H9 (cell line): ENCODE measurements at regions not wholly inside any gene's neighbourhood (a gene's known extent, or its start where the extent isn't known, plus 50 kb on each side); places are given as distances from the start of the nearest gene placed in this dataset.

Experiments
- DNase-seq: peaks from one replicate; pipeline ENCODE4 v3.0.0-alpha.2; 2017
- H2AFZ ChIP-seq: one replicate; pipeline ENCODE4 v1.6.1; 2013; ENCODE audit warnings: mild to moderate bottlenecking, low read length, control low read depth, moderate library complexity
- H2AK5ac ChIP-seq: 2 replicates; pipeline ENCODE4 v1.6.1; 2013; ENCODE audit warnings: low read length, control low read depth, mixed read lengths; ENCODE audit not compliant: insufficient read length
- H2BK120ac ChIP-seq: one replicate; pipeline ENCODE4 v1.6.1; 2013; ENCODE audit warnings: low read depth, mild to moderate bottlenecking, low read length, control low read depth, inconsistent platforms; ENCODE audit not compliant: poor library complexity, severe bottlenecking
- H2BK12ac ChIP-seq: 2 replicates; pipeline ENCODE4 v1.6.1; 2013; ENCODE audit warnings: low read length, control low read depth, mixed read lengths, low read depth; ENCODE audit not compliant: insufficient read length
- H2BK15ac ChIP-seq: 2 replicates; pipeline ENCODE4 v1.6.1; 2013; ENCODE audit warnings: low read depth, low read length, control low read depth
- H2BK20ac ChIP-seq: one replicate; pipeline ENCODE4 v1.6.1; 2013; ENCODE audit warnings: low read depth, mild to moderate bottlenecking, low read length, control low read depth, inconsistent platforms; ENCODE audit not compliant: poor library complexity, severe bottlenecking
- H2BK5ac ChIP-seq: 2 replicates; pipeline ENCODE4 v1.6.1; 2013; ENCODE audit warnings: low read length, control low read depth, mixed read lengths; ENCODE audit not compliant: insufficient read length
- H3K14ac ChIP-seq: 2 replicates; pipeline ENCODE4 v1.6.1; 2013; ENCODE audit warnings: low read length, control low read depth; ENCODE audit not compliant: insufficient read depth
- H3K18ac ChIP-seq: 2 replicates; pipeline ENCODE4 v1.6.1; 2013; ENCODE audit warnings: low read depth, mild to moderate bottlenecking, mixed read lengths, low read length, control low read depth; ENCODE audit not compliant: insufficient read length
- H3K23ac ChIP-seq: 2 replicates; pipeline ENCODE4 v1.6.1; 2013; ENCODE audit warnings: low read length, control low read depth, mixed read lengths, low read depth; ENCODE audit not compliant: insufficient read length
- H3K23me2 ChIP-seq: 2 replicates; pipeline ENCODE4 v1.6.1; 2013; ENCODE audit warnings: low read depth, mild to moderate bottlenecking, mixed read lengths, low read length, control low read depth; ENCODE audit not compliant: insufficient read length, poor library complexity, severe bottlenecking
- H3K27ac ChIP-seq: 2 replicates; pipeline ENCODE4 v1.5.1; 2013; ENCODE audit warnings: low read length, control low read depth, mixed read lengths, low read depth; ENCODE audit not compliant: insufficient read length
- H3K27me3 ChIP-seq: 2 replicates; pipeline ENCODE4 v1.6.1; 2013; ENCODE audit warnings: low read length, control low read depth, inconsistent platforms; ENCODE audit not compliant: insufficient read depth
- H3K4ac ChIP-seq: 2 replicates; pipeline ENCODE4 v1.6.1; 2013; ENCODE audit warnings: low read depth, mild to moderate bottlenecking, control low read depth, inconsistent platforms, low read length, moderate library complexity
- H3K4me1 ChIP-seq: 2 replicates; pipeline ENCODE4 v1.6.1; 2013; ENCODE audit warnings: low read length, control low read depth, inconsistent platforms; ENCODE audit not compliant: insufficient read depth
- H3K4me2 ChIP-seq: 2 replicates; pipeline ENCODE4 v1.6.1; 2013; ENCODE audit warnings: low read length, control low read depth, mixed read lengths; ENCODE audit not compliant: insufficient read length, insufficient read depth
- H3K56ac ChIP-seq: 2 replicates; pipeline ENCODE4 v1.6.1; 2013; ENCODE audit warnings: low read depth, mild to moderate bottlenecking, mixed read lengths, low read length, control low read depth; ENCODE audit not compliant: insufficient read length
- H3K79me1 ChIP-seq: 2 replicates; pipeline ENCODE4 v1.6.1; 2013; ENCODE audit warnings: low read depth, mild to moderate bottlenecking, moderate library complexity, low read length, control low read depth, inconsistent platforms; ENCODE audit not compliant: insufficient read depth, poor library complexity, severe bottlenecking
- H3K79me2 ChIP-seq: 2 replicates; pipeline ENCODE4 v1.6.1; 2013; ENCODE audit warnings: low read length, control low read depth, inconsistent platforms; ENCODE audit not compliant: insufficient read depth
- H3K9ac ChIP-seq: 2 replicates; pipeline ENCODE4 v1.6.1; 2013; ENCODE audit warnings: low read length, control low read depth, mixed read lengths; ENCODE audit not compliant: insufficient read length; ENCODE audit errors: extremely low read depth
- H3K9me3 ChIP-seq: one replicate; pipeline ENCODE4 v1.6.1; 2013; ENCODE audit warnings: low read depth, low read length, inconsistent platforms; ENCODE audit not compliant: control insufficient read depth
- H3T11ph ChIP-seq: one replicate; pipeline ENCODE4 v1.6.1; 2013; ENCODE audit warnings: mild to moderate bottlenecking, low read length, control low read depth, inconsistent platforms
- H4K20me1 ChIP-seq: one replicate; pipeline ENCODE4 v1.6.1; 2013; ENCODE audit not compliant: control insufficient read depth, insufficient read length, insufficient read depth
- H4K5ac ChIP-seq: 2 replicates; pipeline ENCODE4 v1.6.1; 2013; ENCODE audit warnings: low read depth, mild to moderate bottlenecking, mixed read lengths, low read length, control low read depth; ENCODE audit not compliant: insufficient read length
- H4K8ac ChIP-seq: replicated peaks from 2 replicates; pipeline ENCODE4 v1.6.1; 2013; ENCODE audit warnings: low read length, control low read depth, mixed read lengths, low read depth; ENCODE audit not compliant: insufficient read length
- H4K91ac ChIP-seq: 2 replicates; pipeline ENCODE4 v1.6.1; 2013; ENCODE audit warnings: low read depth, mild to moderate bottlenecking, moderate library complexity, mixed read lengths, low read length, control low read depth; ENCODE audit not compliant: insufficient read length
- H3K27ac Mint-ChIP-seq, 3 experiments: 2 replicates in 2 of 3; 3 replicates in 1 of 3; pipeline ENCODE4 v1.8.0; 2020 to 2021; ENCODE audit warnings: mixed read lengths in 3 of 3, mild to moderate bottlenecking in 1 of 3, moderate library complexity in 1 of 3
- H3K27me3 Mint-ChIP-seq: 2 replicates; pipeline ENCODE4 v1.8.0; 2021; ENCODE audit warnings: low read depth, mild to moderate bottlenecking, moderate library complexity, mixed read lengths
- H3K36me3 Mint-ChIP-seq, 3 experiments: 2 replicates in 2 of 3; 3 replicates in 1 of 3; pipeline ENCODE4 v1.8.0; 2020 to 2021; ENCODE audit warnings: low read depth in 3 of 3, mixed read lengths in 3 of 3; ENCODE audit not compliant: insufficient read depth in 1 of 3
- H3K4me1 Mint-ChIP-seq, 2 experiments: 2 replicates each; pipeline ENCODE4 v1.8.0; 2020; ENCODE audit warnings: mixed read lengths in 2 of 2
- H3K4me3 Mint-ChIP-seq, 2 experiments: 2 replicates in 1 of 2; 3 replicates in 1 of 2; pipeline ENCODE4 v1.8.0; 2020 to 2021; ENCODE audit warnings: mild to moderate bottlenecking in 2 of 2, mixed read lengths in 2 of 2, moderate library complexity in 1 of 2
- H3K9me3 Mint-ChIP-seq, 2 experiments: 2 replicates in 1 of 2; 3 replicates in 1 of 2; pipeline ENCODE4 v1.8.0; 2020; ENCODE audit warnings: mild to moderate bottlenecking in 2 of 2, mixed read lengths in 2 of 2, moderate library complexity in 1 of 2
- CTCF ChIP-seq: fragments of 200-600 bp; sonication (generic); conservative IDR thresholded peaks from 3 replicates; pipeline ENCODE4 v1.8.0; 2021; ENCODE audit warnings: antibody characterized with exemption, mild to moderate bottlenecking
- WGBS: extraction: QIAGEN DNeasy Blood & Tissue Kit; methylation state at CpG from one replicate; pipeline ENCODE4 v1.1.7; 2013; ENCODE audit warnings: missing lambda C conversion rate, low lambda C conversion rate, mixed read lengths; ENCODE audit not compliant: insufficient read length; ENCODE audit errors: extremely low coverage; 5-methylcytosine and 5-hydroxymethylcytosine counted together

DNA sequence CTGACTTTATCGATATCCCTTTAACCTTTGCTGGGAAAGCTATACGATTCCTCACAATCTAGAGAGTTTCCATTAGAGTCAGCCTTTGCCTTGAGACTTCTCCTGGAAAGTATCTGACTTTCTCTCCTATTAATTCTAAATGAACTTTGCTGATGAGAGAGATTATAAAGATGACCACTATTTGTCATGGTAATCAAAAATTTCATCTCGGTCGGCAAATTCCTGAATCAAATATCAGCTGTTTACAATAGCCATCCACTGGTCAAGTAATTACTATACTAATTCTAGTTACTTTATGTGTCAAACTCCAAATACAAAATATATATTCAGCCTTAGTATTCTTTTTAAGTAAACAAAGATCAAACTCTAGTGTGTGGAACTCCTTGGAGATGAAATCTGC lies 164.4 kb upstream of the ITGA1 start:
- Histone ChIP-seq H3K27ac (no peak overlapping the region), H2BK5ac (no peak overlapping the region), H3K9me3 (no peaks in the 10 kb centered on the region), H3K23ac (no peak overlapping the region), H3K4me2 (no peak overlapping the region), H3K79me2 (no peaks in the 10 kb centered on the region), H2BK20ac (no peak overlapping the region), H3K14ac (no peak overlapping the region), H4K20me1 (no peaks in the 10 kb centered on the region), H3K4me1 (no peaks in the 10 kb centered on the region), H3K4ac (no peak overlapping the region), H2BK12ac (no peak overlapping the region), H2AFZ (no peak overlapping the region), H3K27me3 (no peaks in the 10 kb centered on the region), H2BK15ac (no peak overlapping the region), H3K56ac (no peak overlapping the region), H4K5ac (no peak overlapping the region), H3T11ph (no peak overlapping the region), H3K79me1 (no peaks in the 10 kb centered on the region), H3K9ac (no peak overlapping the region), H3K23me2 (no peaks in the 10 kb centered on the region), H2BK120ac (no peak overlapping the region), H3K18ac (no peak overlapping the region), H4K91ac (no peak overlapping the region), H4K8ac (no peak overlapping the region), H2AK5ac (no peak overlapping the region)
- Mint-ChIP-seq H3K27me3 (no peaks in the 10 kb centered on the region), H3K4me1 (no peaks in the 10 kb centered on the region), H3K27ac (no peak overlapping the region), H3K4me3 (no peak overlapping the region), H3K9me3 (peaks cover 0 to 3% of the 10 kb centered on the region in 2 experiments; a peak in 1 of 5 replicates), H3K36me3 (no peaks in the 10 kb centered on the region)
- WGBS = no CpG with 5 or more reads among the region's 4 CpGs
- no peak for TF ChIP-seq CTCF
- no peak for DNase-seq
